GM12865 (cell line): ENCODE measurements at regions not wholly inside any gene's neighbourhood (a gene's known extent, or its start where the extent isn't known, plus 50 kb on each side); places are given as distances from the start of the nearest gene placed in this dataset.

Source experiments
- DNase-seq: peaks from one replicate; pipeline ENCODE4 v3.0.0; 2010; ENCODE audit warnings: low read depth
- H3K4me3 ChIP-seq: 2 replicates; pipeline ENCODE4 v1.5.1; 2011; ENCODE audit warnings: mild to moderate bottlenecking, low read depth, low read length, control low read depth
- TF ChIP-seq, protein P1 (sequence below): IDR thresholded peaks from 2 replicates; pipeline ENCODE4 v1.5.1; 2011; ENCODE audit warnings: low read length, control low read depth, low read depth, inconsistent platforms; ENCODE audit not compliant: insufficient read depth; ENCODE audit errors: missing control alignments

DNA sequence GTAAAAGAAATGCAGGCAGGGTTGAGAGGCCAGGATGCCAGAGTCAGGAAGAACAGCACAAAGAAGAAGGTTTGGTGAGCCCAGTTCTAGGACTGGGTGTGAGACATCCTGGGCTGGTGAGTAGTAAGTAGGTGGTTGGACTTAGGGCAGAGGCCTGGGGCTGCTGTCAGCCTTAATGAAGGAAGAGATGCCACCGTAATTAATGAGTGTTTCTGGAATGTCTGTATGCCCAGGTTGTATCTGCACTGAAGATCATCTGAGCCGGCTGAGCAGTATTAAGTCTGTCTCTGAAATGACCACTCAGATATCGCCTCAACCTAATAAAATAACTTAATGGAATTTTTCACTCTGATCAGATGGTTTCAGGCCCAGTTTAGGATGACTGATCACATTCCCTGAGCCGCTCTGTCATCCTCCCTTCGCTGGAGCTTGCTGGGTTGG, 532.9 kb upstream of the IL12A start:
- no peak overlapping the region for H3K4me3 ChIP-seq
- DNase-seq: no peak
- TF ChIP-seq, protein P1, sequence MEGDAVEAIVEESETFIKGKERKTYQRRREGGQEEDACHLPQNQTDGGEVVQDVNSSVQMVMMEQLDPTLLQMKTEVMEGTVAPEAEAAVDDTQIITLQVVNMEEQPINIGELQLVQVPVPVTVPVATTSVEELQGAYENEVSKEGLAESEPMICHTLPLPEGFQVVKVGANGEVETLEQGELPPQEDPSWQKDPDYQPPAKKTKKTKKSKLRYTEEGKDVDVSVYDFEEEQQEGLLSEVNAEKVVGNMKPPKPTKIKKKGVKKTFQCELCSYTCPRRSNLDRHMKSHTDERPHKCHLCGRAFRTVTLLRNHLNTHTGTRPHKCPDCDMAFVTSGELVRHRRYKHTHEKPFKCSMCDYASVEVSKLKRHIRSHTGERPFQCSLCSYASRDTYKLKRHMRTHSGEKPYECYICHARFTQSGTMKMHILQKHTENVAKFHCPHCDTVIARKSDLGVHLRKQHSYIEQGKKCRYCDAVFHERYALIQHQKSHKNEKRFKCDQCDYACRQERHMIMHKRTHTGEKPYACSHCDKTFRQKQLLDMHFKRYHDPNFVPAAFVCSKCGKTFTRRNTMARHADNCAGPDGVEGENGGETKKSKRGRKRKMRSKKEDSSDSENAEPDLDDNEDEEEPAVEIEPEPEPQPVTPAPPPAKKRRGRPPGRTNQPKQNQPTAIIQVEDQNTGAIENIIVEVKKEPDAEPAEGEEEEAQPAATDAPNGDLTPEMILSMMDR: no peak

DNA sequence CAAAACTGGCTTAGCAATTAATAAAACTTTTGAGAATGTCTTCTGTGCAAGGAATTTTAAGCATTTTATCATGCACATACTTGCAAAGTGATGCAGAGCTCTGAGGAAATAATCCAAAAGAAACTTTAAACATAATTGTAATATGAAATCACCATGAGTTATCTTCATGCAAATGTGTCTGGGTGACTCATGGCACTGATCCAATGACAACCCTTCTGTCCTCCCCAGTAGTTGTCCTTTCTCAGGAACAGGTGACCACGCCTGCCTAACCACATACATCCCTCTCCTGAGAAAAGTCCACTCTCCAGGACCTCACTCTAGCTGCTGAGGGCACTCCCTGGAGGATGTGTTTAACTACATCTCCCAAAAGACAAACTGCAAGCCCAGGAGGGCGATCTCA, 530.6 kb upstream of the IL12A start:
- H3K4me3 ChIP-seq: no peak overlapping the region
- no peak for DNase-seq
- TF ChIP-seq, protein P1: no peak

DNA sequence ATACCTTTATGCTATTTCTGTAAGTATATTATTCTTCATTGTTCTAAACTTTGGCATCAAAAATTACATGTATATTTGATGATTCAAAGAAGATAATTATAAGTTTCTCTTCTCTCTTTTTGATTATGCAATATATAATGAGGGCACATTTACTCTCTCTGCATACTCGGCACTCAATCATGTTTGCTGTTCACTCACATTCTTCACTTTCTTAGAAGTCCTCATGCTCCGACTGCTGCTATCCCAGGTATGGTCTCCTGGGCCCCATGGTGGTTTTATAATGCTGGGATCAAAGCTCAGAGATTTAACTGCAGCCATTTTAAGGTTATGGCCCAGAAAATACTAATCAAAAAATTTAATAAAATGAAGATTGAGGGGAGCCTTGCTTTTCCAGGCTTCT, 529.7 kb upstream of the IL12A start:
- no peak for DNase-seq
- TF ChIP-seq, protein P1: no peak
- no peak overlapping the region for H3K4me3 ChIP-seq

DNA sequence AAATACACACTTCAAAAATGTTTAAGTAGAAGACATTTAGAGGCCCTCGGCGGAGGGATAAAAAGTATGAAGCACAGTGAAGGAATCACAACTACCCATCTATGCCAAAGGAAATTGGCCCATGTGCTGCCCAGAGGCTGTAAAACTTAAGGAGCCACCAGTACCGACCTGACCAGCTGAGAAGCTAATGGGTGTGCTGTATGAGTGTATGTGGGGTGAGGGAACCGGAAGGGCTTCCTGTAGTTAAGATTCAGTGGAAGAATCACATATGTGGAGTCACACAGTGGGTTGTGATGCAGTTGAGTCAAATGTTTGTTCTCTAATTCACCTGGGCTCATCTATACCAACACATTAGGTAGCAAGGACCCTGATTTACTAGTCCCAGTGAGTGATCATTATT, 516.0 kb upstream of the IL12A start:
- DNase-seq: no peak
- H3K4me3 ChIP-seq: no peak overlapping the region
- TF ChIP-seq, protein P1: no peak

DNA sequence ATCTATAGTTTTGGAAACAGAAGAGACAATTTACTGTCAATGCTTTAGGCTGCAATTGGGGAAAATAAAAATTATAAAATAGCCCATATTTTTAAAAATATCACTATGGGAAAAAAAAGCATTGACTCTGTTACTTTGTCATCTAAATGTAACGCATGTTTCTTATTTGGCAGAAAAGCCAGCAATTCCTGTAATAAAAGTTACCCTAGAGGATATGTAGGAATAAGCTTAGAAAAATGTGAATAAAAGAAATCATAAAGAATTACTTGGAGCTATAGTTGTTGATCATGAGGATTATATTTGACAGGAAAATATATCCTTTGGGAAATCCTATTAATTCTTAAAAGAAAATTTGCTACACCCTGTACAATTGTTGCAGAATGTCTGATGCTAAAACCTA, 515.4 kb upstream of the IL12A start:
- no peak overlapping the region for H3K4me3 ChIP-seq
- TF ChIP-seq, protein P1: no peak
- no peak for DNase-seq

DNA sequence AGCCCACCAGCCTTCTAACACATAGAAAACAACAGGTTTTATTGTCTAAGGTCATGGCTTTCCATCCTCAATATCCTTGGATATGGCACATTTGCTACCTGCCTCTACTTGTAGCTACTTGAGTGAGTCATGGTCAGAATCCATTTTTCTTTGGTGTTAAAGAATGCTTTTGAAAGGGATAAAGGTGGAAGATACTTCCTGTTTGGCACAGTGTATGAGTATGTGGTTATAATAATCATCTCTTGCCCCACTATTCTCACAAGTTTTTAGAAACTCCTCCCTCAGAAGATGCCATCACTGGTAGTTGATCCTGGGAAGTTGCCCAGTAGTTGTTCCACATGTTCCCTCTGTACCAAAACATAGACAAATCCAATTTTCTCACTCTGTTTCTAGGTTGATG, 508.6 kb upstream of the IL12A start:
- H3K4me3 ChIP-seq: no peak overlapping the region
- TF ChIP-seq, protein P1: no peak
- DNase-seq: no peak

DNA sequence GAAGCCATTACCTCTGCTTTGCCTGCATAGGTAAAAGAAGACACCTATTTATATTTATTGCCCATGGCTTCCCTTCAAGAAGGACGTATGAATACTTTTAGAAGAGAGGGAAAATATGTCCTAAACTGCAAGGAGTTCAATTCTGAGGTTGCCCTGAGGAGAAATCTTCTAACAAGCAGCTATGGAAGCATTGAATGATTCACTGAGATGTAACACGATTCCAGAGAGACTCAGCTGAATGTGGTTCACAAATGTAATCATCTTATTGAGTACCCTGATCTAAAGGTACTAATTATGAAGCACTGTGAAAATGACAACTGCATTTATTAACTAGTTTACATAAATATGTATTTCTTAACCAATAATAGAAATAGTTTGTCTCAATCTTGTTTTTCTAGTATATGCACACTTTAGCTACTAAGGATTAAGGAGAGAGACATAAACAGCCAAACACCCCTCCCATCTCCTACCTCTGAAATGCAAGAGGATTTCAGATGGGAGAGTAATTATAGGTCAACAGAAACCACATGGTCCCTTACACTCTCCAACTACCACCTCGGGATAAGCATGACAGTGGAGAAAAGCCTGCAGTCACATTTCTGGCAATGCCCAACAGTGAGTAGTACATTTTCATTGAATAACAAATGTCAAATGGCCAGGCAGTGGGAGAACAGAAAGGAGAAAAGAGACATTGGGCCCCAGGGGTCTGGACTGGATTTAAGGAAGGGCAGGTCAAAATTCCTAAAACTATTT, 506.2 kb upstream of the IL12A start:
- TF ChIP-seq, protein P1: no peak
- H3K4me3 ChIP-seq: no peak overlapping the region
- DNase-seq: no peak
